Endothelial cell of umbilical vein (primary cell): ENCODE measurements at regions not wholly inside any gene's neighbourhood (a gene's known extent, or its start where the extent isn't known, plus 50 kb on each side); places are given as distances from the start of the nearest gene placed in this dataset.

Source experiments
- EZH2 ChIP-seq: IDR thresholded peaks from 2 replicates; pipeline ENCODE4 v1.6.1; 2012; ENCODE audit warnings: borderline replicate concordance, low read depth, mild to moderate bottlenecking, moderate library complexity, low read length, inconsistent platforms; ENCODE audit not compliant: severe bottlenecking
- GATA2 ChIP-seq: IDR thresholded peaks from 2 replicates; pipeline ENCODE4 v1.7.0; 2011; ENCODE audit warnings: low read depth, mild to moderate bottlenecking, moderate library complexity, mixed read lengths, low read length; ENCODE audit not compliant: insufficient read length, insufficient read depth
- MYC ChIP-seq: IDR thresholded peaks from one replicate; pipeline ENCODE4 v1.6.1; 2011; ENCODE audit warnings: mild to moderate bottlenecking, low read depth, low read length
- POLR2A ChIP-seq: IDR thresholded peaks from 2 replicates; pipeline ENCODE4 v1.6.1; 2012; ENCODE audit warnings: low read depth, mild to moderate bottlenecking, control low read depth, low read length
- POLR2AphosphoS5 ChIP-seq: IDR thresholded peaks from 2 replicates; pipeline ENCODE4 v1.6.1; 2012; ENCODE audit warnings: low read depth, mild to moderate bottlenecking, control low read depth, low read length, moderate library complexity; ENCODE audit not compliant: insufficient read depth
- TF ChIP-seq, protein P1 (sequence below), 2 donors: IDR thresholded peaks; 1 replicate in 1 of 2; 2 replicates in 1 of 2; pipeline ENCODE4 v1.5.1; 2011; ENCODE audit warnings: low read length in 2 of 2, mild to moderate bottlenecking in 2 of 2, moderate library complexity in 2 of 2, control low read depth in 1 of 2, inconsistent platforms in 1 of 2, low read depth in 1 of 2; ENCODE audit not compliant: insufficient read depth in 1 of 2; ENCODE audit errors: extremely low read depth in 1 of 2

- no peak for TF ChIP-seq POLR2A
- TF ChIP-seq, protein P1, sequence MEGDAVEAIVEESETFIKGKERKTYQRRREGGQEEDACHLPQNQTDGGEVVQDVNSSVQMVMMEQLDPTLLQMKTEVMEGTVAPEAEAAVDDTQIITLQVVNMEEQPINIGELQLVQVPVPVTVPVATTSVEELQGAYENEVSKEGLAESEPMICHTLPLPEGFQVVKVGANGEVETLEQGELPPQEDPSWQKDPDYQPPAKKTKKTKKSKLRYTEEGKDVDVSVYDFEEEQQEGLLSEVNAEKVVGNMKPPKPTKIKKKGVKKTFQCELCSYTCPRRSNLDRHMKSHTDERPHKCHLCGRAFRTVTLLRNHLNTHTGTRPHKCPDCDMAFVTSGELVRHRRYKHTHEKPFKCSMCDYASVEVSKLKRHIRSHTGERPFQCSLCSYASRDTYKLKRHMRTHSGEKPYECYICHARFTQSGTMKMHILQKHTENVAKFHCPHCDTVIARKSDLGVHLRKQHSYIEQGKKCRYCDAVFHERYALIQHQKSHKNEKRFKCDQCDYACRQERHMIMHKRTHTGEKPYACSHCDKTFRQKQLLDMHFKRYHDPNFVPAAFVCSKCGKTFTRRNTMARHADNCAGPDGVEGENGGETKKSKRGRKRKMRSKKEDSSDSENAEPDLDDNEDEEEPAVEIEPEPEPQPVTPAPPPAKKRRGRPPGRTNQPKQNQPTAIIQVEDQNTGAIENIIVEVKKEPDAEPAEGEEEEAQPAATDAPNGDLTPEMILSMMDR (IDR thresholded peaks at IDR 0.05; ENCODE audit: extremely low read depth in 1 of 2, insufficient read depth in 1 of 2, low read depth in 1 of 2, low read length in 2 of 2): no peak
- TF ChIP-seq EZH2: no peak
- TF ChIP-seq GATA2: no peak
- TF ChIP-seq MYC: no peak
- no peak for TF ChIP-seq POLR2AphosphoS5
These were observed 266.4 kb downstream of the FAM43A start for GRCh38 chr3:194951931-194952582.
